ENCODE measurements at regions not wholly inside any gene's neighbourhood (a gene's known extent, or its start where the extent isn't known, plus 50 kb on each side); places are given as distances from the start of the nearest gene placed in this dataset.
"Not testable (repeated sequence)": the region's sequence is repeated elsewhere in the genome, so short reads cannot be mapped to it uniquely, and the experiment has no call there.

- not testable (repeated sequence) for H3K36me3 ChIP-seq; H3K4me1 ChIP-seq; H3K27me3 ChIP-seq; H3K9me3 ChIP-seq; H3K4me3 ChIP-seq; H3K27ac ChIP-seq; DNase-seq (ENCODE audit: low spot score in 2 of 2)
- WGBS: 71% methylated on average over 5 of the region's 8 CpGs
Observed at GRCh38 chr10:78096486-78096885, 62.8 kb downstream of the RPS24 start.

- H3K27ac ChIP-seq; H3K4me1 ChIP-seq; DNase-seq (ENCODE audit: low spot score in 2 of 2); H3K4me3 ChIP-seq; H3K27me3 ChIP-seq; H3K36me3 ChIP-seq: not testable (repeated sequence)
- peaks cover 10% of the 10 kb centered on the region for H3K9me3 ChIP-seq
- 92% methylated on average over 2 of the region's 2 CpGs for WGBS
Observed at GRCh38 chr10:78102593-78102992, 68.9 kb downstream of the RPS24 start.

DNA sequence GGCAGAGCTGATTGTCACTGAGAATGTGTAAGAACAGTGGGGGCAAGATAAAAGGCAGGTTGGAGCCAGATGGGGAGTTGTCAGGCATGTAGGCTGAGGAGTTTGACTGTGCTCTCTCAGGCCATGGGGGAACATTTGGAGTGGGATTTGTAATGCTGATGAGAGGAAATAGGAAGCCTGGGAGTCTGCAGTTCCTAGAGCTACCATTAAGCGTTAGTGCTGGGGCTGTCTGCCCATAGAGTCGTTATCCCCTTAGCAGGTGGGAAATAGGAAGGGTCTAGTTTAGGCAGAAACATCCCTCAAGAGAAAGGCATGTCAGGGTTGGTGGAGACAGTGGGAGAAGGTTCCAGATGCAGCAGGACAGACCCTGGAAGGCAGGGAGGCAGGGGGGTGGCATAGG, 75.5 kb downstream of the RPS24 start:
- no peak overlapping the region for H3K27ac ChIP-seq
- no peak overlapping the region for H3K4me3 ChIP-seq
- no peaks in the 10 kb centered on the region for H3K27me3 ChIP-seq
- DNase-seq (ENCODE audit: low spot score in 2 of 2): no peak
- H3K9me3 ChIP-seq: peaks cover under 1% of the 10 kb centered on the region
- WGBS: 26% methylated on average over 2 of the region's 2 CpGs
- H3K4me1 ChIP-seq: no peaks in the 10 kb centered on the region
- TF ChIP-seq, protein P1, sequence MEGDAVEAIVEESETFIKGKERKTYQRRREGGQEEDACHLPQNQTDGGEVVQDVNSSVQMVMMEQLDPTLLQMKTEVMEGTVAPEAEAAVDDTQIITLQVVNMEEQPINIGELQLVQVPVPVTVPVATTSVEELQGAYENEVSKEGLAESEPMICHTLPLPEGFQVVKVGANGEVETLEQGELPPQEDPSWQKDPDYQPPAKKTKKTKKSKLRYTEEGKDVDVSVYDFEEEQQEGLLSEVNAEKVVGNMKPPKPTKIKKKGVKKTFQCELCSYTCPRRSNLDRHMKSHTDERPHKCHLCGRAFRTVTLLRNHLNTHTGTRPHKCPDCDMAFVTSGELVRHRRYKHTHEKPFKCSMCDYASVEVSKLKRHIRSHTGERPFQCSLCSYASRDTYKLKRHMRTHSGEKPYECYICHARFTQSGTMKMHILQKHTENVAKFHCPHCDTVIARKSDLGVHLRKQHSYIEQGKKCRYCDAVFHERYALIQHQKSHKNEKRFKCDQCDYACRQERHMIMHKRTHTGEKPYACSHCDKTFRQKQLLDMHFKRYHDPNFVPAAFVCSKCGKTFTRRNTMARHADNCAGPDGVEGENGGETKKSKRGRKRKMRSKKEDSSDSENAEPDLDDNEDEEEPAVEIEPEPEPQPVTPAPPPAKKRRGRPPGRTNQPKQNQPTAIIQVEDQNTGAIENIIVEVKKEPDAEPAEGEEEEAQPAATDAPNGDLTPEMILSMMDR (IDR thresholded peaks at IDR 0.05): no peak
- TF ChIP-seq POLR2AphosphoS5 (IDR thresholded peaks at IDR 0.05): no peak
- no peak for TF ChIP-seq EP300 (IDR thresholded peaks at IDR 0.05)
- TF ChIP-seq POLR2A (IDR thresholded peaks at IDR 0.05): no peak
- H3K36me3 ChIP-seq: no peaks in the 10 kb centered on the region

- no peak for TF ChIP-seq EP300 (IDR thresholded peaks at IDR 0.05)
- TF ChIP-seq, protein P1 (IDR thresholded peaks at IDR 0.05): no peak
- TF ChIP-seq POLR2A (IDR thresholded peaks at IDR 0.05): no peak
- no peak for TF ChIP-seq POLR2AphosphoS5 (IDR thresholded peaks at IDR 0.05)
- 35% methylated on average over 7 of the region's 7 CpGs for WGBS
- Histone ChIP-seq H3K36me3 (no peaks in the 10 kb centered on the region), H3K27me3 (no peaks in the 10 kb centered on the region), H3K4me3 (no peak overlapping the region), H3K4me1 (no peaks in the 10 kb centered on the region), H3K27ac (no peak overlapping the region), H3K9me3 (no peaks in the 10 kb centered on the region)
- DNase-seq (ENCODE audit: low spot score in 2 of 2): no peak
Observed at GRCh38 chr10:78115135-78115853, 81.6 kb downstream of the RPS24 start.

- no peaks in the 10 kb centered on the region for H3K9me3 ChIP-seq
- H3K27ac ChIP-seq: no peak overlapping the region
- no peaks in the 10 kb centered on the region for H3K27me3 ChIP-seq
- H3K4me3 ChIP-seq: no peak overlapping the region
- TF ChIP-seq POLR2A (IDR thresholded peaks at IDR 0.05) (no peak), EP300 (IDR thresholded peaks at IDR 0.05) (no peak), POLR2AphosphoS5 (IDR thresholded peaks at IDR 0.05) (no peak)
- TF ChIP-seq, protein P1 (IDR thresholded peaks at IDR 0.05): no peak
- 83% methylated on average over 4 of the region's 4 CpGs for WGBS
- DNase-seq (ENCODE audit: low spot score in 2 of 2): no peak
- H3K4me1 ChIP-seq: no peaks in the 10 kb centered on the region
- H3K36me3 ChIP-seq: no peaks in the 10 kb centered on the region
Observed at GRCh38 chr10:78116361-78116760, 82.7 kb downstream of the RPS24 start.

GRCh38 chr10:78118591-78118990, 84.9 kb downstream of the RPS24 start:
- Histone ChIP-seq H3K4me3 (no peak overlapping the region), H3K4me1 (no peaks in the 10 kb centered on the region), H3K27ac (no peak overlapping the region), H3K9me3 (peaks cover 10% of the 10 kb centered on the region), H3K36me3 (no peaks in the 10 kb centered on the region), H3K27me3 (no peaks in the 10 kb centered on the region)
- no peak for DNase-seq (ENCODE audit: low spot score in 2 of 2)
- no peak for TF ChIP-seq POLR2AphosphoS5 (IDR thresholded peaks at IDR 0.05)
- no peak for TF ChIP-seq EP300 (IDR thresholded peaks at IDR 0.05)
- no peak for TF ChIP-seq POLR2A (IDR thresholded peaks at IDR 0.05)
- TF ChIP-seq, protein P1 (IDR thresholded peaks at IDR 0.05): no peak

Data from suprapubic skin (tissue), 4 donors.